NCI-H146 treated with DMSO at 0.1 percent for 48 hours (cell line): ENCODE measurements at regions not wholly inside any gene's neighbourhood (a gene's known extent, or its start where the extent isn't known, plus 50 kb on each side); places are given as distances from the start of the nearest gene placed in this dataset.
A peak's percentile ranks its signal among the peaks of the same experiment; 100 is the strongest.
"Not testable (repeated sequence)": the region's sequence is repeated elsewhere in the genome, so short reads cannot be mapped to it uniquely, and the experiment has no call there.

Experiments
- DNase-seq: peaks from one replicate; lab custom pipeline; 2025; ENCODE audit not compliant: unreplicated experiment; lab: John Stamatoyannopoulos, UW

- DNase-seq: peak; percentile 37
Measured at GRCh38 chrX:118254611-118255010, 91.3 kb upstream of the WDR44 start.

GRCh38 chrX:118255921-118256320 is 90.0 kb upstream of the WDR44 start:
- no peak for DNase-seq

GRCh38 chrX:118257781-118258180 is 88.1 kb upstream of the WDR44 start:
- no peak for DNase-seq

GRCh38 chrX:118259213-118259612 is 86.7 kb upstream of the WDR44 start:
- DNase-seq: no peak

GRCh38 chrX:118261151-118261550 is 84.8 kb upstream of the WDR44 start:
- no peak for DNase-seq

- DNase-seq: no peak
Measured at GRCh38 chrX:118271775-118272174, 74.1 kb upstream of the WDR44 start.

- no peak for DNase-seq
Measured at GRCh38 chrX:118272242-118272641, 73.7 kb upstream of the WDR44 start.

GRCh38 chrX:118286066-118286762 is 59.7 kb upstream of the WDR44 start:
- DNase-seq: no peak

- DNase-seq: not testable (repeated sequence)
Measured at GRCh38 chrX:118295818-118296217, 50.1 kb upstream of the WDR44 start.
